Esophagus (tissue), 2 donors: ENCODE measurements at regions not wholly inside any gene's neighbourhood (a gene's known extent, or its start where the extent isn't known, plus 50 kb on each side); places are given as distances from the start of the nearest gene placed in this dataset.

Experiments
- H3K27ac ChIP-seq, 2 donors: one replicate each; pipeline ENCODE4 v1.5.1; 2013; ENCODE audit warnings: low read depth in 2 of 2, mild to moderate bottlenecking in 2 of 2, inconsistent platforms in 1 of 2, low read length in 1 of 2, moderate library complexity in 1 of 2
- H3K27me3 ChIP-seq, 2 donors: one replicate each; pipeline ENCODE4 v1.6.1; 2013; ENCODE audit warnings: low read length in 2 of 2, control low read depth in 1 of 2, mild to moderate bottlenecking in 1 of 2; ENCODE audit not compliant: insufficient read depth in 2 of 2, control insufficient read depth in 1 of 2
- H3K36me3 ChIP-seq, 2 donors: one replicate each; pipeline ENCODE4 v1.6.1; 2013; ENCODE audit warnings: low read length in 1 of 2; ENCODE audit not compliant: control insufficient read depth in 2 of 2, insufficient read depth in 2 of 2
- H3K4me1 ChIP-seq, 2 donors: one replicate each; pipeline ENCODE4 v1.6.1; 2013; ENCODE audit warnings: low read length in 1 of 2; ENCODE audit not compliant: control insufficient read depth in 2 of 2, insufficient read depth in 2 of 2
- H3K4me3 ChIP-seq, 2 donors: one replicate each; pipeline ENCODE4 v1.5.1; 2013; ENCODE audit warnings: low read length in 2 of 2, mild to moderate bottlenecking in 2 of 2, low read depth in 1 of 2, moderate library complexity in 1 of 2
- H3K9me3 ChIP-seq, 2 donors: one replicate each; pipeline ENCODE4 v1.6.1; 2013; ENCODE audit warnings: mild to moderate bottlenecking in 2 of 2, low read depth in 1 of 2, low read length in 1 of 2, moderate library complexity in 1 of 2; ENCODE audit not compliant: control insufficient read depth in 2 of 2, insufficient read depth in 1 of 2
- WGBS, 2 donors: extraction: QIAGEN DNeasy Blood & Tissue Kit; methylation state at CpG; one replicate each; pipeline ENCODE4 v1.1.7; 2013; 5-methylcytosine and 5-hydroxymethylcytosine counted together
- donor health status: healthy with polysubstance abuse.
- donor health status: Bipolar disorder and iron deficiency.

GRCh38 chr10:3000048-3000447 is 67.3 kb upstream of the PFKP start:
- H3K27ac ChIP-seq = no peak overlapping the region
- H3K4me3 ChIP-seq = no peak overlapping the region
- H3K9me3 ChIP-seq = no peaks in the 10 kb centered on the region
- no peaks in the 10 kb centered on the region for H3K4me1 ChIP-seq
- H3K27me3 ChIP-seq = no peaks in the 10 kb centered on the region
- WGBS, 2 donors = 44 to 58% methylated on average over 2 of the region's 2 CpGs
- H3K36me3 ChIP-seq = no peaks in the 10 kb centered on the region

GRCh38 chr10:2994221-2994961 is 73.0 kb upstream of the PFKP start:
- WGBS, 2 donors = 71 to 76% methylated on average over 7 of the region's 7 CpGs
- no peaks in the 10 kb centered on the region for H3K4me1 ChIP-seq

GRCh38 chr10:2993636-2994035 is 73.7 kb upstream of the PFKP start:
- Histone ChIP-seq H3K4me3 (no peak overlapping the region), H3K27me3 (no peaks in the 10 kb centered on the region), H3K9me3 (peaks cover 3 to 9% of the 10 kb centered on the region in 2 donors), H3K27ac (no peak overlapping the region), H3K36me3 (no peaks in the 10 kb centered on the region), H3K4me1 (no peaks in the 10 kb centered on the region)
- WGBS, 2 donors = 91 to 92% methylated on average over 17 of the region's 17 CpGs

More at GRCh38 chr10:2994221-2994961, 73.0 kb upstream of the PFKP start:
- Histone ChIP-seq H3K4me3 (no peak overlapping the region), H3K36me3 (no peaks in the 10 kb centered on the region), H3K27ac (no peak overlapping the region), H3K27me3 (no peaks in the 10 kb centered on the region), H3K9me3 (peaks cover 0 to 3% of the 10 kb centered on the region in 2 donors)

- Histone ChIP-seq H3K4me3 (no peak overlapping the region), H3K27me3 (no peaks in the 10 kb centered on the region), H3K27ac (no peak overlapping the region), H3K36me3 (no peaks in the 10 kb centered on the region), H3K4me1 (no peaks in the 10 kb centered on the region), H3K9me3 (peaks cover 3 to 12% of the 10 kb centered on the region in 2 donors)
- 79 to 87% methylated on average over 10 of the region's 10 CpGs for WGBS, 2 donors
Measured at GRCh38 chr10:2992401-2993198, 74.7 kb upstream of the PFKP start.

- 72 to 75% methylated on average over 3 of the region's 3 CpGs for WGBS, 2 donors
- peaks cover 2% of the 10 kb centered on the region in 2 donors for H3K4me1 ChIP-seq
Measured at GRCh38 chr10:2990764-2991163, 76.6 kb upstream of the PFKP start.

GRCh38 chr10:2989292-2989947 is 77.9 kb upstream of the PFKP start:
- no peak overlapping the region for H3K4me3 ChIP-seq
- no peak overlapping the region for H3K27ac ChIP-seq
- H3K9me3 ChIP-seq = peaks cover 3 to 12% of the 10 kb centered on the region in 2 donors
- no peaks in the 10 kb centered on the region for H3K27me3 ChIP-seq
- no peaks in the 10 kb centered on the region for H3K36me3 ChIP-seq
- WGBS, 2 donors = 77 to 81% methylated on average over 4 of the region's 4 CpGs
- peaks cover 2% of the 10 kb centered on the region in 2 donors for H3K4me1 ChIP-seq

More at GRCh38 chr10:2990764-2991163, 76.6 kb upstream of the PFKP start:
- H3K4me3 ChIP-seq = no peak overlapping the region
- no peaks in the 10 kb centered on the region for H3K36me3 ChIP-seq
- H3K27me3 ChIP-seq = no peaks in the 10 kb centered on the region
- H3K27ac ChIP-seq = no peak overlapping the region
- peaks cover 3 to 12% of the 10 kb centered on the region in 2 donors for H3K9me3 ChIP-seq

- H3K27me3 ChIP-seq = no peaks in the 10 kb centered on the region
- H3K27ac ChIP-seq = no peak overlapping the region
- no peaks in the 10 kb centered on the region for H3K36me3 ChIP-seq
- H3K4me1 ChIP-seq = peaks cover 2% of the 10 kb centered on the region in 2 donors
- 42 to 46% methylated on average over 2 of the region's 2 CpGs for WGBS, 2 donors
- H3K4me3 ChIP-seq = no peak overlapping the region
- peaks cover 3 to 12% of the 10 kb centered on the region in 2 donors for H3K9me3 ChIP-seq
Measured at GRCh38 chr10:2987185-2987768, 80.1 kb upstream of the PFKP start.

- peaks cover 2% of the 10 kb centered on the region in 2 donors for H3K4me1 ChIP-seq
- peaks cover 3 to 12% of the 10 kb centered on the region in 2 donors for H3K9me3 ChIP-seq
- no peak overlapping the region for H3K27ac ChIP-seq
- H3K27me3 ChIP-seq = no peaks in the 10 kb centered on the region
- H3K4me3 ChIP-seq = no peak overlapping the region
- WGBS, 2 donors = 30% methylated on average over 11 of the region's 11 CpGs
- no peaks in the 10 kb centered on the region for H3K36me3 ChIP-seq
Measured at GRCh38 chr10:2986391-2986801, 81.0 kb upstream of the PFKP start.

- Histone ChIP-seq H3K27me3 (no peaks in the 10 kb centered on the region), H3K4me1 (peaks cover 2% of the 10 kb centered on the region in 2 donors), H3K9me3 (peaks cover 3 to 12% of the 10 kb centered on the region in 2 donors), H3K27ac (peak overlapping the region in 1 of 2 donors; percentile 66), H3K4me3 (no peak overlapping the region), H3K36me3 (no peaks in the 10 kb centered on the region)
- 22 to 27% methylated on average over 11 of the region's 11 CpGs for WGBS, 2 donors
Measured at GRCh38 chr10:2985729-2986232, 81.6 kb upstream of the PFKP start.
